NOMO-1 treated with dmso at 0.1 percent for 144 hours (cell line): ENCODE measurements at regions not wholly inside any gene's neighbourhood (a gene's known extent, or its start where the extent isn't known, plus 50 kb on each side); places are given as distances from the start of the nearest gene placed in this dataset.
A peak's percentile ranks its signal among the peaks of the same experiment; 100 is the strongest.

Source experiments
- DNase-seq: peaks from one replicate; lab custom pipeline; 2025; ENCODE audit not compliant: unreplicated experiment; lab: John Stamatoyannopoulos, UW

GRCh38 chr5:93886917-93887361 lies 145.5 kb upstream of the POU5F2 start:
- peak; percentile 3 for DNase-seq

GRCh38 chr5:93886098-93886806 lies 144.9 kb upstream of the POU5F2 start:
- DNase-seq, result no peak

GRCh38 chr5:93884254-93884653 lies 142.9 kb upstream of the POU5F2 start:
- DNase-seq, result no peak

- DNase-seq, result no peak
Measured at GRCh38 chr5:93883459-93883858, 142.1 kb upstream of the POU5F2 start.

- no peak for DNase-seq
Measured at GRCh38 chr5:93875693-93876092, 134.3 kb upstream of the POU5F2 start.

GRCh38 chr5:93874491-93874890 lies 133.1 kb upstream of the POU5F2 start:
- DNase-seq, result no peak

GRCh38 chr5:93874080-93874479 lies 132.7 kb upstream of the POU5F2 start:
- DNase-seq, result no peak

- DNase-seq, result no peak
Measured at GRCh38 chr5:93873211-93873736, 131.9 kb upstream of the POU5F2 start.

GRCh38 chr5:93870649-93871048 lies 129.2 kb upstream of the POU5F2 start:
- DNase-seq, result no peak

- no peak for DNase-seq
Measured at GRCh38 chr5:93868851-93869250, 127.5 kb upstream of the POU5F2 start.

- no peak for DNase-seq
Measured at GRCh38 chr5:93850311-93850710, 108.9 kb upstream of the POU5F2 start.

GRCh38 chr5:93845376-93845775 lies 104.0 kb upstream of the POU5F2 start:
- DNase-seq, result no peak

GRCh38 chr5:93831449-93831848 lies 90.0 kb upstream of the POU5F2 start:
- DNase-seq, result no peak

- DNase-seq, result no peak
Measured at GRCh38 chr5:93830893-93831292, 89.5 kb upstream of the POU5F2 start.

- DNase-seq, result no peak
Measured at GRCh38 chr5:93829346-93829745, 87.9 kb upstream of the POU5F2 start.

- no peak for DNase-seq
Measured at GRCh38 chr5:93821891-93822415, 80.6 kb upstream of the POU5F2 start.

GRCh38 chr5:93819668-93820067 lies 78.3 kb upstream of the POU5F2 start:
- DNase-seq, result no peak

GRCh38 chr5:93810780-93811179 lies 69.4 kb upstream of the POU5F2 start:
- DNase-seq, result no peak

GRCh38 chr5:93809430-93809829 lies 68.0 kb upstream of the POU5F2 start:
- DNase-seq, result no peak

GRCh38 chr5:93807846-93808245 lies 66.4 kb upstream of the POU5F2 start:
- no peak for DNase-seq

GRCh38 chr5:93805616-93806379 lies 64.4 kb upstream of the POU5F2 start:
- no peak for DNase-seq
